Thyroid gland (tissue), 4 donors: ENCODE measurements at regions not wholly inside any gene's neighbourhood (a gene's known extent, or its start where the extent isn't known, plus 50 kb on each side); places are given as distances from the start of the nearest gene placed in this dataset.

Experiments
- DNase-seq, 2 donors: peaks; one replicate each; pipeline ENCODE4 v3.0.0-alpha.2; 2019
- H3K27ac ChIP-seq, 3 donors: fragments of 200-600 bp; sonication (generic); 1 replicate in 2 of 3; 2 replicates in 1 of 3; pipeline ENCODE4 v1.5.1; 2016 to 2019; ENCODE audit warnings: mild to moderate bottlenecking in 1 of 3, moderate library complexity in 1 of 3
- H3K27me3 ChIP-seq: fragments of 200-600 bp; sonication (generic); one replicate; pipeline ENCODE4 v1.5.1; 2019
- H3K36me3 ChIP-seq, 2 donors: fragments of 200-600 bp; sonication (generic); one replicate each; pipeline ENCODE4 v1.5.1; 2016 to 2019
- H3K4me1 ChIP-seq, 2 donors: fragments of 200-600 bp; sonication (generic); one replicate each; pipeline ENCODE4 v1.5.1; 2017 to 2019
- H3K4me3 ChIP-seq, 3 donors: fragments of 200-600 bp; sonication (generic); replicated peaks in 1 of 3; 1 replicate in 2 of 3; 2 replicates in 1 of 3; pipeline ENCODE4 v1.5.1; 2016; ENCODE audit warnings: mild to moderate bottlenecking in 1 of 3
- H3K9me3 ChIP-seq: fragments of 200-600 bp; sonication (generic); one replicate; pipeline ENCODE4 v1.5.1; 2017
- CTCF ChIP-seq, 6 experiments: fragments of 200-600 bp in 3 of 6; fragments of 450-650 bp in 3 of 6; sonication (generic) in 3 of 6; IDR thresholded peaks; one replicate each; pipeline ENCODE4 v1.5.1; 2016 to 2019; ENCODE audit warnings: antibody characterized with exemption in 6 of 6, mild to moderate bottlenecking in 2 of 6, inconsistent platforms in 1 of 6, moderate library complexity in 1 of 6
- POLR2A ChIP-seq, 2 donors: fragments of 450-650 bp; IDR thresholded peaks; one replicate each; pipeline ENCODE4 v1.6.1; 2017; ENCODE audit warnings: antibody characterized with exemption in 2 of 2, mild to moderate bottlenecking in 2 of 2, moderate library complexity in 1 of 2
- WGBS, 2 donors: methylation state at CpG; one replicate each; pipeline ENCODE4 v1.1.5; 2017; 5-methylcytosine and 5-hydroxymethylcytosine counted together
- intact Hi-C: fragments of 100-400 bp; cut with DNase I; formaldehyde crosslinking; loops from one replicate; pipeline ENCODE4 v1.15.1; 2023

GRCh38 chr17:79560527-79560926 lies 50.3 kb downstream of the RBFOX3 start:
- no peak overlapping the region for H3K27ac ChIP-seq
- 65 to 73% methylated on average over 10 to 11 of the region's 13 CpGs for WGBS, 2 donors
- no peak overlapping the region for H3K4me3 ChIP-seq
- no peak for DNase-seq
- intact Hi-C loops = no loop called here
- TF ChIP-seq POLR2A (IDR thresholded peaks at IDR 0.05) (no peak), CTCF (IDR thresholded peaks at IDR 0.05) (no peak)
- H3K27me3 ChIP-seq = no peaks in the 10 kb centered on the region
- no peaks in the 10 kb centered on the region for H3K4me1 ChIP-seq
- H3K9me3 ChIP-seq = no peaks in the 10 kb centered on the region
- no peaks in the 10 kb centered on the region for H3K36me3 ChIP-seq

- Histone ChIP-seq H3K4me3 (no peak overlapping the region), H3K27me3 (no peaks in the 10 kb centered on the region), H3K9me3 (no peaks in the 10 kb centered on the region), H3K36me3 (no peaks in the 10 kb centered on the region), H3K4me1 (no peaks in the 10 kb centered on the region), H3K27ac (no peak overlapping the region)
- no peak for DNase-seq
- intact Hi-C loops = no loop called here
- no peak for TF ChIP-seq POLR2A (IDR thresholded peaks at IDR 0.05)
- TF ChIP-seq CTCF (IDR thresholded peaks at IDR 0.05) = no peak
- WGBS, 2 donors = 95 to 99% methylated on average over 2 of the region's 2 CpGs
Measured at GRCh38 chr17:79559111-79559887, 51.6 kb downstream of the RBFOX3 start.

GRCh38 chr17:79558091-79558900 lies 52.6 kb downstream of the RBFOX3 start:
- no peak for DNase-seq
- Histone ChIP-seq H3K9me3 (no peaks in the 10 kb centered on the region), H3K27ac (no peak overlapping the region), H3K4me1 (no peaks in the 10 kb centered on the region), H3K4me3 (no peak overlapping the region), H3K36me3 (no peaks in the 10 kb centered on the region), H3K27me3 (no peaks in the 10 kb centered on the region)
- no peak for TF ChIP-seq CTCF (IDR thresholded peaks at IDR 0.05)
- TF ChIP-seq POLR2A (IDR thresholded peaks at IDR 0.05) = no peak
- 69 to 73% methylated on average over 13 to 24 of the region's 24 CpGs for WGBS, 2 donors
- intact Hi-C loops = no loop called here

- Histone ChIP-seq H3K27me3 (no peaks in the 10 kb centered on the region), H3K27ac (no peak overlapping the region), H3K4me3 (no peak overlapping the region), H3K4me1 (no peaks in the 10 kb centered on the region), H3K36me3 (no peaks in the 10 kb centered on the region), H3K9me3 (no peaks in the 10 kb centered on the region)
- TF ChIP-seq POLR2A (IDR thresholded peaks at IDR 0.05) (no peak), CTCF (IDR thresholded peaks at IDR 0.05) (no peak)
- WGBS, 2 donors = 63 to 76% methylated on average over 22 of the region's 22 CpGs
- intact Hi-C loops = no loop called here
- no peak for DNase-seq
Measured at GRCh38 chr17:79557276-79558090, 53.4 kb downstream of the RBFOX3 start.
